LNCaP clone FGC (cell line): ENCODE measurements at regions not wholly inside any gene's neighbourhood (a gene's known extent, or its start where the extent isn't known, plus 50 kb on each side); places are given as distances from the start of the nearest gene placed in this dataset.

ENCODE experiments used
- DNase-seq: peaks from one replicate; pipeline ENCODE4 v3.0.0-alpha.2; 2011; ENCODE audit warnings: low read depth
- H3K4me3 ChIP-seq: 2 replicates; pipeline ENCODE4 v1.5.1; 2011; ENCODE audit warnings: mild to moderate bottlenecking, low read depth, low read length, control low read depth
- CTCF ChIP-seq: IDR thresholded peaks from 2 replicates; pipeline ENCODE4 v1.5.1; 2012; ENCODE audit warnings: mild to moderate bottlenecking; ENCODE audit not compliant: control insufficient read depth, insufficient read depth; ENCODE audit errors: extremely low read depth

- no peak overlapping the region for H3K4me3 ChIP-seq
- TF ChIP-seq CTCF, result no peak
- DNase-seq, result no peak
Observed at GRCh38 chr18:28690836-28691495, 514.0 kb upstream of the CDH2 start.

GRCh38 chr18:28690100-28690499 lies 513.2 kb upstream of the CDH2 start:
- no peak for DNase-seq
- no peak for TF ChIP-seq CTCF
- H3K4me3 ChIP-seq, result no peak overlapping the region

- no peak for TF ChIP-seq CTCF
- no peak overlapping the region for H3K4me3 ChIP-seq
- DNase-seq, result no peak
Observed at GRCh38 chr18:28689588-28689987, 512.7 kb upstream of the CDH2 start.

- DNase-seq, result no peak
- TF ChIP-seq CTCF, result no peak
- no peak overlapping the region for H3K4me3 ChIP-seq
Observed at GRCh38 chr18:28684746-28685355, 507.9 kb upstream of the CDH2 start.

GRCh38 chr18:28682912-28683311 lies 506.0 kb upstream of the CDH2 start:
- no peak for TF ChIP-seq CTCF
- DNase-seq, result no peak
- H3K4me3 ChIP-seq, result no peak overlapping the region

- H3K4me3 ChIP-seq, result no peak overlapping the region
- DNase-seq, result no peak
- no peak for TF ChIP-seq CTCF
Observed at GRCh38 chr18:28669165-28669564, 492.2 kb upstream of the CDH2 start.

- DNase-seq, result no peak
- H3K4me3 ChIP-seq, result no peak overlapping the region
- no peak for TF ChIP-seq CTCF
Observed at GRCh38 chr18:28666216-28666615, 489.3 kb upstream of the CDH2 start.
